ENCODE measurements at regions not wholly inside any gene's neighbourhood (a gene's known extent, or its start where the extent isn't known, plus 50 kb on each side); places are given as distances from the start of the nearest gene placed in this dataset.

GRCh38 chr11:114846416-114846791 is 168.1 kb downstream of the NXPE2 start:
- H3K4me3 ChIP-seq, result no peak overlapping the region
- peak; percentile 18 for TF ChIP-seq CTCF (IDR thresholded peaks at IDR 0.05)
- H3K36me3 ChIP-seq, result no peaks in the 10 kb centered on the region
- DNase-seq (no peak), ATAC-seq (peak; percentile 60)
- H3K9me3 ChIP-seq, result no peaks in the 10 kb centered on the region
- H3K27ac ChIP-seq, result no peak overlapping the region
- intact Hi-C loops (cut with DNase I), result no loop called here
- H3K27me3 ChIP-seq, result no peaks in the 10 kb centered on the region
- no peaks in the 10 kb centered on the region for H3K4me1 ChIP-seq

DNA sequence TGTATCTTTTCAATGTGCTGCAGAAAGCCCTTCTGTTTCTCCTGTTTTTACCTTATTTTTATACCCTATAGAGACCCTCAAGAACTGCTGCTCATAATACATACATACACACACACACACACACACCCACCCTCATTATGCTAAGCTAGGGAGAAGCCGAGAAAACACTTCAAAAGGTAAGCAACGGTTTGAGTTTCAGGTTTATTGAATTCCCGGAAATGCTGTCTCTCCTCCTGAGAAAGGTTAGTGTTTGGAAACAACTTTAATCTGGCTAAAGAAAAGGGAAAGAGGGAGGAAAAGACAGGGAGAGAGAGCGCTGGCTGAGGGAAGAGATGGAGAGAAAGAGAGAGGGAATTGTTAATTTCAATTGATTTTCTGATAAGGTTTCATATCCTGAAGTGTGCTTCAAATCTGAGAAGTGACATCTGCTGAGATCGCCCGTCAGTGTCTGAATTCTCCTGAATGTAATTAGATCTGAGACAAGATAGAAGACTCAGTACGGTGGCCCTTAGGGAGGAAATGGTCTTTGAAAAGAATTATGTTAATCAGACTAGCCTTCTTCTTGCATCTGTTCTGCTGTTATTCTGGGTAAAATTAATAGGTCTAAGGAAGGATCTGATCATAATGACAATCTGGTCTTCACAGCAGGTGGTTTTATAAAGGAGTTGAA is 169.1 kb downstream of the NXPE2 start:
- DNase-seq, result no peak
- no peak overlapping the region for H3K27ac ChIP-seq
- no peaks in the 10 kb centered on the region for H3K27me3 ChIP-seq
- H3K4me3 ChIP-seq, result no peak overlapping the region
- intact Hi-C loops (cut with DNase I), result no loop called here
- H3K4me1 ChIP-seq, result no peaks in the 10 kb centered on the region
- no peaks in the 10 kb centered on the region for H3K36me3 ChIP-seq
- no peaks in the 10 kb centered on the region for H3K9me3 ChIP-seq
- ATAC-seq, result no peak
- TF ChIP-seq CTCF (IDR thresholded peaks at IDR 0.05), result no peak

GRCh38 chr11:114848027-114848426 is 169.7 kb downstream of the NXPE2 start:
- no peaks in the 10 kb centered on the region for H3K4me1 ChIP-seq
- no peaks in the 10 kb centered on the region for H3K9me3 ChIP-seq
- no peaks in the 10 kb centered on the region for H3K36me3 ChIP-seq
- H3K27ac ChIP-seq, result no peak overlapping the region
- no peak for ATAC-seq
- DNase-seq, result no peak
- TF ChIP-seq CTCF (IDR thresholded peaks at IDR 0.05), result no peak
- H3K27me3 ChIP-seq, result no peaks in the 10 kb centered on the region
- H3K4me3 ChIP-seq, result no peak overlapping the region
- intact Hi-C loops (cut with DNase I), result no loop called here

DNA sequence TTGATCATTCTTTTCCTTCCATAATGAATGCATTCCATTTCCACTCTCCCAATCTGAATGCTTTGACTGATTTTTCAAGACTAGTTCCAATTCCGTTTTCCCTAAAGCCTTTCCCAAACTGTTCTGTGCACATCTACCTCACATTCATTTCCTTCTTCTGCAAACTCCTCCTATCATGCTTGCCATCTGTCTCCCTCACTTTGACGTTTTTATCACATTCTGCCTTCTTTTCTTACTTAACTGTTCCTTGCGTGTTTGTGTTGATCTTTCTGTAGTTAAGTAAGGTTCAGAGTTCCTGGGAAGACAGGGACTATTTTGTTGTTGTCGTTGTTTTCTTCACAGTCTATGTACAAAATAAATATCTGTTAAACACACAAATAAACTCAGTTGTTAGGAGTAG is 179.0 kb downstream of the NXPE2 start:
- no peak for TF ChIP-seq CTCF (IDR thresholded peaks at IDR 0.05)
- ATAC-seq (no peak), DNase-seq (no peak)
- H3K36me3 ChIP-seq, result no peaks in the 10 kb centered on the region
- H3K27ac ChIP-seq, result no peak overlapping the region
- no peaks in the 10 kb centered on the region for H3K27me3 ChIP-seq
- no peaks in the 10 kb centered on the region for H3K4me1 ChIP-seq
- intact Hi-C loops (cut with DNase I), result no loop called here
- H3K9me3 ChIP-seq, result no peaks in the 10 kb centered on the region
- H3K4me3 ChIP-seq, result no peak overlapping the region

DNA sequence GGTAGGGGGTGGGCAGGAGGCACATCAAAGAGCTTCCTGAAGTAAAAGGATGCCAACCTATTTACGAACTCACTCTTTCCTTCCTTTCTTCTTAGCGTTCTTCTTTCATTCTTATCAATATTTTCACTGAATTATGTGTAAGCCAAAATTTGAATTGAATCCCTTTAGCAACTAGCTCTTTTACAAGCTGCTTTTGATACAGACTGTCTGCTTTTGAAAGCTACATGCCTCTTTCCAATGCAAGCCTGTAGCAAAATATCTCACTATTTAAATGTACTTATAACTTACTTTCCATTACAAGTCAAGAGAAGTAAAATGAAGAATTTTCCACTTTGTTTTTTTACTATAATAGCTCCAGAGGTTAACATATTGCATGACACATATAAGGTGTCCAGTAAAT is 186.6 kb downstream of the NXPE2 start:
- H3K36me3 ChIP-seq, result no peaks in the 10 kb centered on the region
- DNase-seq (no peak), ATAC-seq (no peak)
- TF ChIP-seq CTCF (IDR thresholded peaks at IDR 0.05), result no peak
- peaks cover 7% of the 10 kb centered on the region for H3K27me3 ChIP-seq
- H3K27ac ChIP-seq, result no peak overlapping the region
- H3K4me3 ChIP-seq, result no peak overlapping the region
- H3K4me1 ChIP-seq, result no peaks in the 10 kb centered on the region
- intact Hi-C loops (cut with DNase I), result no loop called here
- no peaks in the 10 kb centered on the region for H3K9me3 ChIP-seq

DNA sequence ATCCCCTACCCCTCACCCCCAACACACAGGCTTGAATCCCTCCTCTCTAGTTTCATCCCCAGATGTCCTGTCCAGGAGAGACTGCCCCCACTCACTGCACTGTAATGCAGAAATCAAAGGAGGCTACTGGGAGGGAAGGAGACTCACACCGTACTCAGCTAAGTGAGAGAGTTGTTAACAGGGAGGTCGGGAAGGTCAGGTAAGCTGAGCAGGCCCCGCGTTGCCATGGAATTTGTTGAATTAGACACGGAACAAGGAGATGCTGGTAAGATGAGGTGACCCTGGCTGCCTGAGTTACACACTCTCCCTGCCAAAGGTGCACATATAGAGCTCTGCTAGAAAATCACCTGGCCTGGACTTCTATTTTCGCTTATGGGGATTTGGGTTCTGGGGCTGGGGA is 197.9 kb downstream of the NXPE2 start:
- ATAC-seq (peak; percentile 19), DNase-seq (no peak)
- no peak overlapping the region for H3K4me3 ChIP-seq
- H3K36me3 ChIP-seq, result no peaks in the 10 kb centered on the region
- no peaks in the 10 kb centered on the region for H3K9me3 ChIP-seq
- intact Hi-C loops (cut with DNase I), result no loop called here
- H3K27ac ChIP-seq, result no peak overlapping the region
- H3K27me3 ChIP-seq, result no peaks in the 10 kb centered on the region
- no peaks in the 10 kb centered on the region for H3K4me1 ChIP-seq
- no peak for TF ChIP-seq CTCF (IDR thresholded peaks at IDR 0.05)
